ENCODE measurements at regions not wholly inside any gene's neighbourhood (a gene's known extent, or its start where the extent isn't known, plus 50 kb on each side); places are given as distances from the start of the nearest gene placed in this dataset.
"Not testable (repeated sequence)": the region's sequence is repeated elsewhere in the genome, so short reads cannot be mapped to it uniquely, and the experiment has no call there.

DNA sequence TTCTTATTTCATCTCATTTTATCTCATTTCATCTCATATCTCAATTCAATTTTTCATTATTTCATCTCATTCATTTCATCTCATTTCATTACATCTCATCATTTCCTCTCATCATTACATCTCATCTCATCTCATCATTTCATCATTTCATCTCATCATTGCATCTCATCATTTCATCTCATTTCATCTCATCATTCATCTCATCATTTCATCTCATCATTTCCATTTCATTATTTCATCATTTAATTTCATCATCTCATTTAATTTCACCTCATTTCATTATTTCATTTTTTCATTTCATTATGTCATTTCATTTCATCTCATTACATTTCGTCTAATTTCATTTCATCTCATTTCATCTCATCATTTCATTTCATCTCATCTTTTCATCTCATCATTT lies 2867.8 kb downstream of the RPIA start:
- TF ChIP-seq POLR2A (IDR thresholded peaks at IDR 0.05; ENCODE audit: low read depth, low read length); POLR2AphosphoS5 (IDR thresholded peaks at IDR 0.05; ENCODE audit: low read depth, low read length); TAF1 (IDR thresholded peaks at IDR 0.05; ENCODE audit: borderline replicate concordance, low read depth, low read length): not testable (repeated sequence)

Data from GM12892 (cell line).